ENCODE measurements at regions not wholly inside any gene's neighbourhood (a gene's known extent, or its start where the extent isn't known, plus 50 kb on each side); places are given as distances from the start of the nearest gene placed in this dataset.
"Not testable (repeated sequence)": the region's sequence is repeated elsewhere in the genome, so short reads cannot be mapped to it uniquely, and the experiment has no call there.

GRCh38 chr21:32844653-32845436 lies 73.3 kb upstream of the PAXBP1 start:
- Histone ChIP-seq H3K4me3 (ENCODE audit: low read length) (no peak overlapping the region), H3K27ac (ENCODE audit: low read length) (no peak overlapping the region), H3K4me1 (ENCODE audit: control insufficient read depth, insufficient read depth, low read length) (peaks cover 2% of the 10 kb centered on the region; the same call in 1 of the 2 replicates), H3K27me3 (ENCODE audit: control insufficient read depth, insufficient read depth, low read length) (no peaks in the 10 kb centered on the region), H3K9me3 (ENCODE audit: control insufficient read depth, insufficient read depth, low read length) (no peaks in the 10 kb centered on the region), H3K36me3 (ENCODE audit: control insufficient read depth, insufficient read depth, low read length) (no peaks in the 10 kb centered on the region)
- no CpG with 5 or more reads among the region's 14 CpGs for WGBS (ENCODE audit: insufficient coverage, insufficient read length)
- no peak for DNase-seq (ENCODE audit: low read depth, low spot score)

GRCh38 chr21:32858628-32859027 lies 87.1 kb upstream of the PAXBP1 start:
- H3K4me3 ChIP-seq (ENCODE audit: low read length), result no peak overlapping the region
- H3K27me3 ChIP-seq (ENCODE audit: control insufficient read depth, insufficient read depth, low read length), result no peaks in the 10 kb centered on the region
- H3K4me1 ChIP-seq (ENCODE audit: control insufficient read depth, insufficient read depth, low read length), result no peaks in the 10 kb centered on the region
- DNase-seq (ENCODE audit: low read depth, low spot score), result no peak
- no peaks in the 10 kb centered on the region for H3K9me3 ChIP-seq (ENCODE audit: control insufficient read depth, insufficient read depth, low read length)
- WGBS (ENCODE audit: insufficient coverage, insufficient read length), result no CpG with 5 or more reads among the region's 4 CpGs
- no peaks in the 10 kb centered on the region for H3K36me3 ChIP-seq (ENCODE audit: control insufficient read depth, insufficient read depth, low read length)
- no peak overlapping the region for H3K27ac ChIP-seq (ENCODE audit: low read length)

- no peak for DNase-seq (ENCODE audit: low read depth, low spot score)
- H3K9me3 ChIP-seq (ENCODE audit: control insufficient read depth, insufficient read depth, low read length), result no peaks in the 10 kb centered on the region
- no peaks in the 10 kb centered on the region for H3K36me3 ChIP-seq (ENCODE audit: control insufficient read depth, insufficient read depth, low read length)
- H3K27me3 ChIP-seq (ENCODE audit: control insufficient read depth, insufficient read depth, low read length), result no peaks in the 10 kb centered on the region
- no peaks in the 10 kb centered on the region for H3K4me1 ChIP-seq (ENCODE audit: control insufficient read depth, insufficient read depth, low read length)
- H3K27ac ChIP-seq (ENCODE audit: low read length), result no peak overlapping the region
- H3K4me3 ChIP-seq (ENCODE audit: low read length), result no peak overlapping the region
Observed at GRCh38 chr21:32860399-32860798, 88.8 kb upstream of the PAXBP1 start.

GRCh38 chr21:32861866-32862265 lies 90.3 kb upstream of the PAXBP1 start:
- no peak for DNase-seq (ENCODE audit: low read depth, low spot score)
- WGBS (ENCODE audit: insufficient coverage, insufficient read length), result no CpG with 5 or more reads among the region's 4 CpGs
- Histone ChIP-seq H3K27ac (ENCODE audit: low read length) (no peak overlapping the region), H3K27me3 (ENCODE audit: control insufficient read depth, insufficient read depth, low read length) (no peaks in the 10 kb centered on the region), H3K4me3 (ENCODE audit: low read length) (no peak overlapping the region), H3K9me3 (ENCODE audit: control insufficient read depth, insufficient read depth, low read length) (no peaks in the 10 kb centered on the region), H3K4me1 (ENCODE audit: control insufficient read depth, insufficient read depth, low read length) (no peaks in the 10 kb centered on the region), H3K36me3 (ENCODE audit: control insufficient read depth, insufficient read depth, low read length) (no peaks in the 10 kb centered on the region)

GRCh38 chr21:32867597-32867996 lies 96.0 kb upstream of the PAXBP1 start:
- DNase-seq (ENCODE audit: low read depth, low spot score), result no peak
- no peaks in the 10 kb centered on the region for H3K36me3 ChIP-seq (ENCODE audit: control insufficient read depth, insufficient read depth, low read length)
- no peaks in the 10 kb centered on the region for H3K9me3 ChIP-seq (ENCODE audit: control insufficient read depth, insufficient read depth, low read length)
- no peak overlapping the region for H3K27ac ChIP-seq (ENCODE audit: low read length)
- H3K4me1 ChIP-seq (ENCODE audit: control insufficient read depth, insufficient read depth, low read length), result no peaks in the 10 kb centered on the region
- no peaks in the 10 kb centered on the region for H3K27me3 ChIP-seq (ENCODE audit: control insufficient read depth, insufficient read depth, low read length)
- no peak overlapping the region for H3K4me3 ChIP-seq (ENCODE audit: low read length)
- WGBS (ENCODE audit: insufficient coverage, insufficient read length), result no CpG with 5 or more reads among the region's 4 CpGs

GRCh38 chr21:32868631-32869454 lies 97.3 kb upstream of the PAXBP1 start:
- Histone ChIP-seq H3K27me3 (ENCODE audit: control insufficient read depth, insufficient read depth, low read length) (no peaks in the 10 kb centered on the region), H3K4me3 (ENCODE audit: low read length) (no peak overlapping the region), H3K9me3 (ENCODE audit: control insufficient read depth, insufficient read depth, low read length) (no peaks in the 10 kb centered on the region), H3K4me1 (ENCODE audit: control insufficient read depth, insufficient read depth, low read length) (no peaks in the 10 kb centered on the region), H3K27ac (ENCODE audit: low read length) (no peak overlapping the region), H3K36me3 (ENCODE audit: control insufficient read depth, insufficient read depth, low read length) (no peaks in the 10 kb centered on the region)
- no peak for DNase-seq (ENCODE audit: low read depth, low spot score)
- WGBS (ENCODE audit: insufficient coverage, insufficient read length), result no CpG with 5 or more reads among the region's 11 CpGs

- Histone ChIP-seq H3K27me3 (ENCODE audit: control insufficient read depth, insufficient read depth, low read length) (no peaks in the 10 kb centered on the region), H3K4me3 (ENCODE audit: low read length) (no peak overlapping the region), H3K9me3 (ENCODE audit: control insufficient read depth, insufficient read depth, low read length) (no peaks in the 10 kb centered on the region), H3K4me1 (ENCODE audit: control insufficient read depth, insufficient read depth, low read length) (no peaks in the 10 kb centered on the region), H3K27ac (ENCODE audit: low read length) (no peak overlapping the region), H3K36me3 (ENCODE audit: control insufficient read depth, insufficient read depth, low read length) (no peaks in the 10 kb centered on the region)
- WGBS (ENCODE audit: insufficient coverage, insufficient read length), result 100% methylated on average over 1 of the region's 3 CpGs
- DNase-seq (ENCODE audit: low read depth, low spot score), result no peak
Observed at GRCh38 chr21:32869459-32869858, 97.9 kb upstream of the PAXBP1 start.

GRCh38 chr21:32876426-32876825 lies 104.9 kb upstream of the PAXBP1 start:
- no CpG with 5 or more reads among the region's 3 CpGs for WGBS (ENCODE audit: insufficient coverage, insufficient read length)
- H3K9me3 ChIP-seq (ENCODE audit: control insufficient read depth, insufficient read depth, low read length), result no peaks in the 10 kb centered on the region
- H3K27me3 ChIP-seq (ENCODE audit: control insufficient read depth, insufficient read depth, low read length), result no peaks in the 10 kb centered on the region
- DNase-seq (ENCODE audit: low read depth, low spot score), result no peak
- H3K27ac ChIP-seq (ENCODE audit: low read length), result no peak overlapping the region
- H3K4me3 ChIP-seq (ENCODE audit: low read length), result no peak overlapping the region
- no peaks in the 10 kb centered on the region for H3K36me3 ChIP-seq (ENCODE audit: control insufficient read depth, insufficient read depth, low read length)
- H3K4me1 ChIP-seq (ENCODE audit: control insufficient read depth, insufficient read depth, low read length), result no peaks in the 10 kb centered on the region

- H3K27me3 ChIP-seq (ENCODE audit: control insufficient read depth, insufficient read depth, low read length); H3K4me3 ChIP-seq (ENCODE audit: low read length); DNase-seq (ENCODE audit: low read depth, low spot score); H3K9me3 ChIP-seq (ENCODE audit: control insufficient read depth, insufficient read depth, low read length); H3K4me1 ChIP-seq (ENCODE audit: control insufficient read depth, insufficient read depth, low read length); H3K36me3 ChIP-seq (ENCODE audit: control insufficient read depth, insufficient read depth, low read length); H3K27ac ChIP-seq (ENCODE audit: low read length): not testable (repeated sequence)
- WGBS (ENCODE audit: insufficient coverage, insufficient read length), result no CpG with 5 or more reads among the region's 2 CpGs
Observed at GRCh38 chr21:32877888-32878287, 106.3 kb upstream of the PAXBP1 start.

GRCh38 chr21:32878661-32879060 lies 107.1 kb upstream of the PAXBP1 start:
- Histone ChIP-seq H3K36me3 (ENCODE audit: control insufficient read depth, insufficient read depth, low read length) (no peaks in the 10 kb centered on the region), H3K4me1 (ENCODE audit: control insufficient read depth, insufficient read depth, low read length) (no peaks in the 10 kb centered on the region), H3K9me3 (ENCODE audit: control insufficient read depth, insufficient read depth, low read length) (no peaks in the 10 kb centered on the region), H3K4me3 (ENCODE audit: low read length) (no peak overlapping the region), H3K27ac (ENCODE audit: low read length) (no peak overlapping the region), H3K27me3 (ENCODE audit: control insufficient read depth, insufficient read depth, low read length) (no peaks in the 10 kb centered on the region)
- DNase-seq (ENCODE audit: low read depth, low spot score), result no peak
- no CpG with 5 or more reads among the region's 2 CpGs for WGBS (ENCODE audit: insufficient coverage, insufficient read length)

Data from iPS DF 6.9 (cell line).